Stimulated activated CD4-positive, alpha-beta T cell treated with anti-CD3 and anti-CD28 coated beads, Interleukin-1b, Interleukin-23, amount 100 ng/mL, for 1 hour (primary cell): ENCODE measurements at regions not wholly inside any gene's neighbourhood (a gene's known extent, or its start where the extent isn't known, plus 50 kb on each side); places are given as distances from the start of the nearest gene placed in this dataset.

ENCODE experiments used
- DNase-seq, 2 donors: peaks; one replicate each; pipeline ENCODE4 v3.0.0-alpha.2; 2020; ENCODE audit warnings: low read depth in 2 of 2

DNA sequence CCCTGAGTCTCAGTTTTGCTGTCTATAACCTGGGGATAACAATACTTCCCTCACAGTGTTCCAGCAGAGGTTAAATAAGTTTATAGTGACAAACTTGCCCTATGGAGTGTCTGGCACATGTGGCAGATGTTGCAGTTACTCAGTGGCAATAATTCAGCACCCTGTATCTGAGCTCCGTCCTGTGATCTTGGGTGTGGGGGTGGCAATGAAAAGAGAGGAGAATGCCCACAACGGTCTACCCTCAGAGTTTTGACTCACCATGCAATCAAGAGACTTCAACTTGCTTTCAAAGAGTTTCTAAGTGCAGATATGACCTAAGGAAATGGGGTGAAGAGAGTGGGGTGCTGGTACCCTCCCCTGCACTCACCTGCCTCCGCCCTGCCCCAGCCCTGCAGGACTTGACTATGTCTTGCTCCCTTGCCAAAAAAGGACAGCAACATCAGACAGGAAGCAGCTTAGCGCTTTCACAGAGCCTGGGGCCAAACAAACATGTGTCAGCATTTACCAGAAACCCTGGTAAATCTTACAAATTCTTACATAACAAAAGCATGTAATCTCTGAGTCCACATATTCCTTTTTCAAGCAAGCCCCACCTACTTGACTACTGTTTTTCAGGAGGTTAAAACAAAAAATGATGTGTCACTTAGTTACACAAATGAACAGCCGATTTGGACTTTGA, 185.1 kb upstream of the CAMK1G start:
- DNase-seq = no peak

DNA sequence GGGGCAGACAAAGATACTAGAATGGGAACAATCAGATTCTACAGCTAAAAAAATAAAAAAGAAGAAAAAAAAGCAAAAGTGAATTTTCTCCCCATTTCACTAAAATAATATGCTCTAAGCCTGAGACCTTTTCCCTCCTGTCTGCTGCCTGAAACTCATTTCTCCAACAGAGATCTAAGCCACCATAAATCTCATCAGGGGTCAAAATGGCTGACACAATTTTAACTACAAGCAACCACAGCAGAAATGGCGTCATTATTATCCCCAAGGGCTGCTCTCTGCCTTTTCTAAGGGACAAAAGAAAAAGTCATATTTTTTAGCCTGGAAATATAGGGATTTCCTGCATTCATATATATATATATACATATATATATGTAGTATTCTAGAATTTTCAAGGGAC, 183.7 kb upstream of the CAMK1G start:
- no peak for DNase-seq

DNA sequence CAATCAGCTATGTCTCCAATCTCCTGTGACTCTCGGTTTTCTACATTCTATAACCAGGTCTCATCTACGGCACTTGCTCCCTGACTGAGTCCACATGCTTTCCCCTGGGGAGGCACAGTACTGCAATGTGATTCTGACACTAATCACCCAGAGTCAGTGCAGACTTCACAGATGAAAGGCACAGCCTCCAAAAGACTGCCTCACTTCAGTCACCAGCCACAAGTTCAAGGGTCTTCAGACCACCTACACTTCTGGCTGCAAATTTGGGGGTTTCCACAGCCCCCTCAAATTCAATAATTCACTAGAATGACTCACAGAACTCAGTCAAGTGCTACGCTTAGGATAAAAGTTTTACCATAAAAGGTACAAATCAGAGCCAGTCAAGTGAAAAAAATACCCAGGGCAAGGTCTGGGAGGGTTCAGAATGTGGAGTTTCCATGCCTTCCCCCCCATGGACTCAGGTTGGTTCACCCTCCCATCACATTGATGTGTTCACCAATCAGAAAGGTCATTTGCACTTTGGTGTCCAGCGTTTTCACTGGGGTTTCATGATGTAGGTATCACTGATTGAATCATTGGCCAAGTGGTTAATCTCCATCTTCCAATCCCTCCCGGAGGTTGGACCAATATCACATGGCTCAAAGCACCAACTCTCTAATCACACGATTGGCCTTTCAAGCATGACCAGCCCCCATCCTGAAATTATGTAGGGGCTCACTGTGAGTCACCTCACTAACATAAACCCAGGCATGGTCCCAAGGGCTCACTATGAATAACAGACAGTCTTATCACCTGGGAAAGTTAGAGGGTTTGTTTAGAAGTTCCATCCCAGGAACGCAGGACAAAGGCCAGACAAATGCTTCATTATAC, 182.9 kb upstream of the CAMK1G start:
- DNase-seq = no peak

DNA sequence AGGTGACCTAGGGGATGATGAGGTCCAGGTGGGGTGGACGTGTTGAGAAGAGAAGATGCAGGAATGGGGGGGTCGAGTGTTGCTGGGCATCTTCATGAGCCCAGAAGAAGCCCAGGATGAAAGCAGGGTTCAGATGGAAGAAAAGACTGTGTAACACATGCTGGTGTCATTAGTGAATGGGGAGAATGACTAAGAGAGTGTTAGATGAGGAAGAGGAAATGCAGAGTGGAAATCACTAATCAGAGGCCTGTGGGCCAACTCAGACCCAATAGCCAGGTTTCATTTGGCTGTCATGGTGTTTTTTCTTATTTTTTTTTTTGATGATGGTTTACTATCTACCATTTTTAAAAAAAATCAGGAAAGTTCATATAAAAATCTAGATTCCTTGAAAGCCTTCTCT, 180.8 kb upstream of the CAMK1G start:
- DNase-seq = no peak

DNA sequence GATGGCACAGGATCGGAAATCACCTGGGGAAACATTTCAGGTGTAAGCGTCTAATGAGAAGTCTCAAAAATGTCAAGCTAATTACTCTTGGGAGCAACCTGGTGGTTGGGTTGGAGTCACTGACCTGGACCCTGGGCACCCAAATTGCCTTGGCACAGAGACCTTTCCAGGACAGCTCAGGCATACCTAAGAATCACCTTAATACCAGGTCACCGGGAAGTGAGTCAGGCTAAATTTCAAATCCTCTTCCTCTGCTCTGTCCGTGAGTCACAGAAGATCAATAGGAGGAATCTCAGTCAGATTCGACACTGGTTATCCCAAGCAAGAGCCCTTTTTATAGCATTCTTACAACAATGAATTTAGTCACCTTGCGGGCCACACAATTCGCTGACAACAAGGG, 179.6 kb upstream of the CAMK1G start:
- no peak for DNase-seq

DNA sequence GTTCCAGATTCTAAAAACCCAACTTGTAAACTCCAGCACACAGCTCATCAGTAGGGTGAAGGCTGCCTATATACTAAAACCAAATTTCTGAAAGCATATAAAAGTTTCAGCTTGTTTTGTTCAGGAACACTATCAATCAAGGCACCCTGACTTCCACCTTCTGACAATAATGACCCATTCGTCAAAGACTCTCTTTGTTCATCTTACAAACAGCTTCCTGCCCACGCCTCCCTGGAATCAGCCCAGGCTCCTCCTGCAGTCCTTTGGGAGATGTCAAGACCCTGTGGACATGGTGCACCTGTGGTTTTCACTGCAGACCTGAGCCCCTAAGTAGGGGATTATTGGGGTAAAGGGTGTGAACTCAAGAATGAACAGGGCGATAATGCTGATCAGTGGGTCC, 178.9 kb upstream of the CAMK1G start:
- DNase-seq = no peak

DNA sequence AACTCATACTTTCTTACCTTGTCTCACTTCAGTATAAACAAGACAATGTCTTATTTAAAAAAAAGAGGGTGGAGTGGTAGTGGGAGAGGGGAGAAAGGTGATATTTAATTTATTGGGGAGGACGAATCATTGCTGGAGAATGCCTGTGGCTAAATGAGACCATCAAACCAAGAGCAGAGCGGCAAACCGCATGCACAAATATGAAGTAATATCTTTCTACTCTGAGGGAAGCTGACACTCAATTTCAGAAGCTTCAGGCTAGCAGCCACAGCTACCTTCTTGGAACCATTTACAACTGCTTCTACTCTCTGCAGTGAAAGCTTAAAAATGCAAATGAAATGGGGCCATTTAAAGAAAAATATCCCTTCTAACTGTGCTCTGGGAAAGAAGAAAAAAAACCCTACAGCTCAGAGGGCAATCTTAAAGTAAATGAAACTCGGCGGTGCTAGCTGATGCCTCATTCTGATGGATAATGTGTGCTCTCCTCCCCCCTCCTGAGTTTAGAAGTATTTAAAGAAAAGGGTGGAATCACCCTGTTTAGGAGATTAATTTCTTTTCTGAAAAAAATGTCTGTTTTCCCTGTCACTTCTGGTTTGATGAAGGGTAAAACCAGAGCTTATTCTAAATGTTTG, 178.2 kb upstream of the CAMK1G start:
- DNase-seq = no peak

DNA sequence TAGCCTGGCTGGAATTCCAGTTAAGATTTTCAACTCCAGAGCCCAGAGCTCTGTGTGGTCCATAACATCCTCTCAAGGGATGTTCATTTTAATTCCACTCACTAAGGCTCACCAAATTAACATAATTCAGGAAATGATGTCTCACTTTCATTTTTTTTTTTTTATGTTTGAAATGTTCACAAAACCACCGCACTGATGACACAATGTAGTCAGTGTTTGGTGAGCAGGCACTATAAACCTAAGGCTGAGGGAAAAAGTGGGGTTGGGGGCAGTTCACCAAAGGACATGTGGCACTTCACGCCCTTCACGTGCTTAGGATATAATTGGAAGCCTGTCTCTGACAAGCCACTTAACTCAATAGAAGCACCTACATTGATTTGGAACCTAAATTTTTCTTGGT, 177.3 kb upstream of the CAMK1G start:
- DNase-seq = no peak

DNA sequence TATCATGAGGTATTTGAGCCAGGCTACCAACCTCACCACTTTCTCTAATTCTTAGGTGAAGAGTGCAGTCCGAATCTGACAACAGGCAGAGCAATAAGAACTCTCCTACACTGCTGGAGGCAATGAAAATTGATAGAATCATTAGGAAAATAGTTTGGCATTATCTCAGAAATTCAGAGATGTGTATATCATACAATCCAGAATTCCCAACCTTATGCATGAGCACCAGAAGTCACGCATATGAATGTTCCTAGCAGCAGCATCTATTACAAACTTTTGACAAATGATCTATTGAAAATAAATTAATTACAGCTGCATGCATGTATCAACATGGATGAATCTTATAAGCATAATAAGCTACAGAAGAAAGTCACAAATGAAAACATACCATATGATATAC, 176.9 kb upstream of the CAMK1G start:
- no peak for DNase-seq

DNA sequence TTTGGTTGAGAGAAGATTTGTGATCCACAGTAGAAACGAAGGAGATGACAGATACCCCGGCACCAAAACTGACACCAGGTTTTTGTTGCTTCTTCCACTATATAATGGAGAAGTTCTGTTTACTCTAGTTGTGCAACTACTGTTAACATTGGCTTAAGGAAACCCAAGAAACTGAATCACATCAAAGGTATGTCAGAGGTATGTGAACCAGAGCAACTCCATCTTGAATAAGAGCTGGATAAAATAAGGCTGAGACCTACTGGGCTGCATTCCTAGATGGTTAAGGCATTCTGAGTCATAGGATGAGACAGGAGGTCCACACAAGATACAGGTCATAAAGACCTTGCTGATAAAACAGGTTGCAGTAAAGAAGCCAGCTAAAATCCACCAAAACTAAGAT, 173.7 kb upstream of the CAMK1G start:
- no peak for DNase-seq

DNA sequence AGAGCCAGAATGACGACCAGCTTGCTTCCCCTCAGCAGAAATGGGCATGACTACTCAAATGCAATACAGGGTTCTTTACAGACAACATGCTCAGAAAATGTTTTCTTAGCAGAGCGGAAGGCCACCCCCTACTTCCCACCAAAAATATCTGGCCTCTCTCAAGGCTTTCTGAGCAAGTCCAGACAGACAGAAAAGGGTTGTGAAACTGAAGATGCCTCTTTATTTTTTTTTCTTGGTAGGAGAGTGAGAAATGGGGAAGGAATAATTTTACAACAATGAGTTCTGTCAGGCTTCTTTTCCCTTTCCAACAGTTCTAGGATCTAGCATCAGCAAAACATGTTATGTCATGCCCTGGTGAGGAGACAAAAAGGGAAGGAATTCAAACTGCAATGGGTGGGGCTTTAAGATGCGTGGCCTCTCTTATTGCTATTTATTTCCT, 172.0 kb upstream of the CAMK1G start:
- no peak for DNase-seq

DNA sequence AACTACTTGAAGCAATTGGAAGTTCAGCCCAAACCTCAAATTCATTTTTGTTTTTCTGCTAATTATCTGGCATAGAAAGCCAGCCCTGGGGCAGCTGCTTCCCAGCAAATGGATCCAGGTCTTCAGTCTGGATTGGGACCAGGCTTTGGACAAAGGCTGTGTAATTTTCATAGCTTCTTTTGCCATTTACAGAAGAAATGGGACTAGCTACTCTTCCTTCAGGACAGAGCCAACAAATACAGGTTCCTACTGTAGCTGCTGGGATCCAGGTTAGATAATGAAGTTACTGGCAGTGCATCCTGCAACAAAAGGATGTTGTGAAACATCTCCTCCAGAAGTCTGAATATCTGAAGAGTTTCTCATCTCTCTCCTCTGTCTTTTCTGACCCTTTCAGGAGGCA, 171.5 kb upstream of the CAMK1G start:
- no peak for DNase-seq

DNA sequence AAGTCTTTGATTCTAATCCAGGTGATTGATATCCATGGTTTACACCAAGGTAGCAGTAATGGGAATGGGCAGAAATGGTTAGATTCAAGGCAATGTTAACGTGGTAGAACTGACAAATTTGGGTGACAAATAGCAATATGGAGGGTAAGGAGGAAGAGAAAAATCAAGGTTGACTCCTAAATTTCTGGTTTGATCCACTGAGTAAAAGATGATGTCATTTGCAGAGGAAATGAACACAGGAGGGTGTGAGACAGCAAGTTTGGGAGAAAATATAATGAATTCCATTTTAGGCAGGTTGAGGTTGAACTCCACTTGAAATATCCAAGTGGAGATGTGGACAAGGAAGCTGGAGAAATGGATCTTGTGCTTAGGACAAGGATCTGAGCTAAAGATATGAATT, 170.9 kb upstream of the CAMK1G start:
- DNase-seq = no peak

DNA sequence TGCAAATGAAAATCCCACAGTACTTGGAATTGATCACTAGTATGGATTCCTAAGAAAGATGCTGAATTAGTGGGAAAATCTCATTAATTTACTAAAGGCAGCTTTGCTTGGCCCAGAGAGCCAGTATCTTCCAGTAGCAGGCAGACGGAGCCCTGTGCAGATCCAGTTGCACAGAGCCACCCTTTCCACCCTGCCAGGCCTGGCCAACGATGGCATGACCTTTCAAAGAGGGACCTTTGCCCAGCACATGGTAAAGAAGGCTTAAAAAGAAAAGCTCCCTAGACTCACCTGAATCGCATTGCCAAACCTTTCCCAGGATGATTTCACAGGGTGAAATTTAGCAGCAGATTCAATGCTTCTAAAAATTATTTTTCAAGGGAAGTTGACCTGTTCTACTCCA, 170.5 kb upstream of the CAMK1G start:
- DNase-seq = no peak

DNA sequence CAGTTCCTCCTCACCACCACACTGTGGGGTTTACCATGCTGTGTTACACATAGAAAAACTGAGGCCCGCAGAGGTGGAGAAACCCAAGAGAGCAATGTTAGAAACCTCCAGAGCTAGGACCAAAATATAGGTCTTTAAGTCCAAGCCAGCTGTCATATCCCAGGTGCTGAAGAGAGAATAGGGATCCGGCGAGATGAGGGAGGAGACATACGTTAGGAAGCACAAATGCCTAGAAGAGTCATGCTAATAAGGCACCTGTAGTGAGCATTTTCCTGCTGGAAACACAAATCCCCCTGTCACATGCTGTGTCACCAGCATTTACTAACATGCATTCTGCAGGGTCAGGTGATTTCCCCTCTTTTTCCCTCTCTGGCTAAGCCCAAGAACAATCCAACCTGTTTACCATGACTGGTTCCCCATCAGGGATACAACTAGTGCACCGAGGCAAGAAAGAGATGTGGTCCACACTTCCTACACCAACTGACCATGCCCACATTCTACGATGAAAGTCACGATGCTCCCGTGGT, 168.6 kb upstream of the CAMK1G start:
- DNase-seq = no peak

DNA sequence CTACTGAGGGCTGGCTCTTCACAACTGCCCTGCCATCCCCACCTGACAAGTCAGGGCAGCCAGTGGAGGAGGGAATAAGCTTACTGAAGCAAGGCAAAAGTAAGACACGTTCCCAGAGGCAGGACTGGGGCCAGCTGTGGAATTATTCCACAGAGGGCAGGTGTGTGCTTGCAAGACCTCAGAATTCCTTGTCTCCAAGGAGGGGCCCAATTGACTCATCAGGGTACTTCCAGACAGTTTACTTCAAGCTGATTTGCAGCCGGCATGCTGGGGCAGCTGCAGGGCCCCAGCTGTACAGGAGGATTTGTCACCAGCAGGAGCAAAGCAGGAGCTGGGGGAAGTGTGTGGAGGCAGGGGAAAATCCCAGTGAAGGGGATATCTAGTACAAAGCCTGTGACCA, 167.5 kb upstream of the CAMK1G start:
- no peak for DNase-seq

DNA sequence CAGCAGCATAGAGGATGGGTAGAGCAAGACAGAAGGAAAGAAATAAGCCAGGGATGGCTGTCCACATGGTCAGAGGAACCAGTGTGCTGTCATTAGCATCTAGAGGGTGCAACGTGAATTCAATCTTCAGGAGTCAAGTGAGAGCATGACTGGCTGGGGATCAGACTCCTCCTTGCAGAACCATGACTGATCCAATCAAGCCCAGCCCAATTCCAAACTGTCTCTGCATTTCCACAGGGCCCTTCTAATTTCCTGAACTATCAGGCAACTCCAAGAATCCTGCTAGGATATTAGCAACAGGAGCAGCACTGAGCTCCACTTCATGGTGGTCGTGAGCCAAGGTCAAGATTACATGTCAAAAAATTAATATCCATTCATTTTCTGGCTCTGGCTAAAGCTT, 166.8 kb upstream of the CAMK1G start:
- no peak for DNase-seq

DNA sequence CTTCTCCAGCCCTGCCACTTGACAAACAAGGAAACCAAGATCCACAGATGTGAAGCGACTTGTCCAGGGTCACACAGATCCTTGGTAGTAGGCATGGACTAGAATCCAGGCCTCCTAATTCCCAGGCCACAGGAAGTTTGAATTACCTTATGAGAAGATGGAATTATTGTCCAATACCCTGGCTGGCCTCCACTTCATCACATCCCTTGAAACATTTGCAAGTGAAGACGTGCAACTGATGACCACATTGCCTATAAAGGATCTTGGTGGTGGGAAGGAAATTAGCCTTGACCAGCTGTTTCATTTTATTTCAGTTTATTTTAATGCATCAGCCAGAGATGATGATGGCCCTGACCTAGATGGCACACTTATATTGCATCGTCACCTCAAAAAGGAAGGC, 165.8 kb upstream of the CAMK1G start:
- no peak for DNase-seq

DNA sequence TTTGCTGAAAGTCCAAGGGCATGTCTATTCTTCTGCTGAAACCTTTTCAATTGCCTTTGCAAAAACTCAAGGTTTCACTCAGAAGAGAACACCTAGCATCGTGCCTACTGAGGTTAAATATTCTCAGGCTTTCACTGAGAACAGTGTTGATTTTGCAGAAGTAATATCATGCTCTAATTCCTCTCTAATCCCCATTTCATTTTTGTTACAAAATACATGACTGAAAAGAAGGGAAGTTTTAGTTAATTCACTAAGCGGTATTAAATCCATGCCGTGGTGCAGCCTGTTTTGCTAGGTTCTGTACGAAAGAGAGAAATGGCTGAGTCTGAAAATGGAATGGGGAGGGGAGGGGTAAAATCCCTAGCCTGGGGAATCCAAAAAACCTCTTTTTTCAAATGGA, 163.2 kb upstream of the CAMK1G start:
- no peak for DNase-seq

DNA sequence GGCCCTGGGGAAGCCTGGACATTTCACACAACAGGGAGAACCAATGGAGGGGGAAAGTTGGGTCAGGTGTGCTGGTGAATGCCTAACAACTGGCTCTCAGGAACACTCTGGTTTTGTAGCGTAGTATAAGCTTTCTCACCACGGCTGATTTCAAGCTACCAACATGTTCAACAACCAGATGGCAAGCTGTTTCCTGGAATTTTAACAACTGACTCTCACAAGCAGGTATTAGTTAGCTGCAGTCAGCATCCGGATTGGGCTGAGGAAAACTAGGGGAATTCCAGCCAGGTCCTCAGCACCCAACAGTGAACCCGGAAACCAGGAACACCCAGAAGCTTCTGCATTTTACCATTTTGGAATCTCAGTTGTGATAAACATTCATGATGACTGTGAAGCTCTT, 162.3 kb upstream of the CAMK1G start:
- no peak for DNase-seq

DNA sequence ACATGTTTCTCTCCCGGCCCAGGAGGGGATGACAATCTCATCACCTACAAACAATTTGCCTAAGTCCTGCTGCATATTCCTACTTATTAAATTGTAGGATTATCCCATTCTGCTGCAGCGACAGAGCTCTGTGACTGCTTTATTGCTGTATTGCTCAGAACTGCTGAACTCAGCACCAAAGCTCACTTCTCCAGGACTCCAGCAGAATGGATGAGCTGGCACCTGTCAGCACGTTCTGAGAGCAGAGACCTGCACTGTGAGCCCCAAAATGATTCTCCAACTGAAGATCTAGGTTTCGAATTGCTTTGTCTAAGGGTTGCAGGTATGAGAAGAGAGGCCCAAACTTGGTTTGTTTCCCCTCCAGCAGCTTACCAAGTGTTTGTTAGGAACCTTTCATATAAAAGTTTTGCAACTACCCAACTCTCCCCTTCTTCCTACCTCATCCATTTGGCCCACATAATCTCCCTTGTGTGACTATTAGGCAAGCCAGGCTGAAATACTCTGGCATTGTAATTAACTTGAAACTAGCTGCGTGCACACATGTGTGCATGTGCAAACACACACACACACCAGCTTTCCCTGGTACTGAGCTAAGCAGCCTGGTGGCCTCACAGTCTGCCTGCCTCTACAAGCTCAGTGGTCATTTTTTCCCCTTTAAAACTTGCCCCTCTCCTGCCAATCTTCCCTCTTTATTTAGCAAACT, 161.4 kb upstream of the CAMK1G start:
- no peak for DNase-seq

DNA sequence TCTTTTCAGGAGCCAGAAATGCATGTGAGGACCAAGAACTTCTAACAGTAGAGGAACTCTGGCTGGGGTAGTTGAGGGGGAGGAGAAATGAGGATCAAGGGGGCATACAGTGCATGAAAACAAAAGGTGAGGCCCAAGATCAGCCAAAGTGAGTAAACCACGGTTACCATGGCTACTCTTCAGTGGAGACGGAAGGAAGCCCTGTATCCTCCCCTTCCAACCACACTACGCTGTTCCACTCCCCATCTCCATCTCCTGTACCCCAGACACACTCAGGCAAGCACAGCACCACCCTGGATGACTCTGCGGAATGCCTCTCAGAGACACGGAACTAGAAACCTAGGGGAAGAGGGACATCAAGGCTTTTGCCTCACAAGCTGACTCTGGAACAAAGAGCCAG, 157.6 kb upstream of the CAMK1G start:
- no peak for DNase-seq
